HCT116 (cell line): ENCODE measurements at regions not wholly inside any gene's neighbourhood (a gene's known extent, or its start where the extent isn't known, plus 50 kb on each side); places are given as distances from the start of the nearest gene placed in this dataset.

Source experiments
- ATAC-seq: fragments of 200-7000 bp; cut with Tn5 transposase; 2 replicates; pipeline ENCODE4 v1.9.1; 2020; ENCODE audit warnings: mild to moderate bottlenecking, moderate library complexity
- BruUV-seq: library from RNA; stranded (reverse); fragments of 400-500 nt; replicated peaks from 2 replicates; lab custom pipeline; 2021; lab: Mats Ljungman, UMichigan
- CTCF ChIA-PET: fragments of 300-600 bp; sonication (Branson Sonifier 250); formaldehyde crosslinking; loops from one replicate; lab custom pipeline; 2021; ENCODE audit warnings: antibody characterized with exemption; lab: Charles Lee
- POLR2A ChIA-PET: fragments of 300-600, 350-600 bp; sonication (Branson Sonifier 250); formaldehyde crosslinking; loops from one replicate; lab custom pipeline; 2021; ENCODE audit warnings: antibody characterized with exemption; lab: Charles Lee
- RAD21 ChIA-PET, 2 experiments: fragments of 300-600 bp; sonication (Branson Sonifier 250); formaldehyde crosslinking; loops; one replicate each; lab custom pipeline; 2023; ENCODE audit warnings: low total read pairs in 2 of 2; ENCODE audit not compliant: uncharacterized antibody in 2 of 2, unreplicated experiment in 2 of 2, low non-redundant PET in 1 of 2; lab: Charles Lee
- DNase-seq: peaks from one replicate; pipeline ENCODE4 v3.0.0-alpha.2; 2010; ENCODE audit warnings: low read depth, low spot score
- H2AFZ ChIP-seq: fragments of 200-600 bp; shearing (Covaris generic), sonication (generic); 2 replicates; pipeline ENCODE4 v1.6.1; 2017; ENCODE audit warnings: low read depth, mixed run types, mixed read lengths, antibody characterized with exemption, low read length; ENCODE audit not compliant: poor library complexity, severe bottlenecking
- H3K27ac ChIP-seq: 2 replicates; pipeline ENCODE4 v1.5.1; 2012; ENCODE audit warnings: low read depth, low read length
- H3K27me3 ChIP-seq: fragments of 200-600 bp; sonication (generic); 2 replicates; pipeline ENCODE4 v1.6.1; 2016; ENCODE audit warnings: mixed run types, low read length, mixed read lengths; ENCODE audit not compliant: insufficient read depth
- H3K36me3 ChIP-seq, 2 experiments: fragments of 200-500 bp in 1 of 2; fragments of 200-600 bp in 1 of 2; sonication (Bioruptor generic) in 1 of 2; sonication (generic) in 1 of 2; 2 replicates each; pipeline versions ENCODE4 v1.5.1 to v1.6.1; 2014 to 2016; ENCODE audit warnings: low read length in 2 of 2, inconsistent platforms in 1 of 2, mixed read lengths in 1 of 2, mixed run types in 1 of 2; ENCODE audit not compliant: insufficient read depth in 2 of 2, control insufficient read depth in 1 of 2
- H3K4me1 ChIP-seq, 2 experiments: fragments of 200-600 bp in 1 of 2; sonication (generic) in 1 of 2; 2 replicates each; pipeline versions ENCODE4 v1.5.1 to v1.6.1; 2012 to 2017; ENCODE audit warnings: low read length in 2 of 2, inconsistent platforms in 1 of 2, mild to moderate bottlenecking in 1 of 2, mixed read lengths in 1 of 2, mixed run types in 1 of 2, moderate library complexity in 1 of 2; ENCODE audit not compliant: insufficient read depth in 2 of 2, control insufficient read depth in 1 of 2
- H3K4me2 ChIP-seq: fragments of 200-600 bp; sonication (generic); 2 replicates; pipeline ENCODE4 v1.6.1; 2017; ENCODE audit warnings: mixed run types, low read length, mixed read lengths
- H3K4me3 ChIP-seq, 2 experiments: fragments of 200-600 bp in 1 of 2; sonication (generic) in 1 of 2; replicated peaks in 1 of 2; 2 replicates each; pipeline ENCODE4 v1.5.1; 2011 to 2016; ENCODE audit warnings: low read length in 2 of 2, control low read depth in 1 of 2, low read depth in 1 of 2, mild to moderate bottlenecking in 1 of 2, mixed read lengths in 1 of 2, mixed run types in 1 of 2
- H3K79me2 ChIP-seq: fragments of 200-600 bp; sonication (generic); 2 replicates; pipeline ENCODE4 v1.6.1; 2017; ENCODE audit warnings: mild to moderate bottlenecking, mixed run types, low read length, moderate library complexity, mixed read lengths; ENCODE audit not compliant: insufficient read depth
- H3K9ac ChIP-seq: fragments of 200-600 bp; sonication (generic); 2 replicates; pipeline ENCODE4 v1.6.1; 2016; ENCODE audit warnings: low read length, mixed read lengths
- H3K9me2 ChIP-seq: fragments of 200-600 bp; sonication (generic), shearing (Covaris generic); 2 replicates; pipeline ENCODE4 v1.6.1; 2017; ENCODE audit warnings: mixed run types, mild to moderate bottlenecking, moderate library complexity; ENCODE audit not compliant: insufficient read depth
- H3K9me3 ChIP-seq, 2 experiments: fragments of 200-500 bp in 1 of 2; fragments of 200-600 bp in 1 of 2; sonication (Bioruptor generic) in 1 of 2; sonication (generic) in 1 of 2; 2 replicates each; pipeline ENCODE4 v1.6.1; 2014 to 2017; ENCODE audit warnings: low read length in 2 of 2, mixed read lengths in 2 of 2, inconsistent platforms in 1 of 2, low read depth in 1 of 2, mild to moderate bottlenecking in 1 of 2, mixed run types in 1 of 2, moderate library complexity in 1 of 2; ENCODE audit not compliant: control insufficient read depth in 1 of 2, insufficient read depth in 1 of 2
- H4K20me1 ChIP-seq: fragments of 200-600 bp; sonication (generic), shearing (Covaris generic); 2 replicates; pipeline ENCODE4 v1.6.1; 2017; ENCODE audit warnings: mixed run types, mild to moderate bottlenecking, moderate library complexity; ENCODE audit not compliant: insufficient read depth
- ATF3 ChIP-seq: IDR thresholded peaks from 2 replicates; pipeline ENCODE4 v1.6.1; 2012
- CBX3 ChIP-seq: IDR thresholded peaks from 2 replicates; pipeline ENCODE4 v1.6.1; 2012; ENCODE audit warnings: low read depth
- ELF1 ChIP-seq: IDR thresholded peaks from 2 replicates; pipeline ENCODE4 v1.6.1; 2012; ENCODE audit warnings: low read depth, borderline replicate concordance
- EZH2 ChIP-seq: fragments of 200-600 bp; sonication (generic); IDR thresholded peaks from 2 replicates; pipeline ENCODE4 v1.6.1; 2017; ENCODE audit warnings: antibody characterized with exemption, mixed run types
- EZH2phosphoT487 ChIP-seq: fragments of 200-600 bp; IDR thresholded peaks from 2 replicates; pipeline ENCODE4 v1.6.1; 2018; ENCODE audit warnings: antibody characterized with exemption, borderline replicate concordance
- FOSL1 ChIP-seq: IDR thresholded peaks from 2 replicates; pipeline ENCODE4 v1.6.1; 2012; ENCODE audit warnings: low read depth
- JUND ChIP-seq: IDR thresholded peaks from 2 replicates; pipeline ENCODE4 v1.6.1; 2012
- POLR2A ChIP-seq: IDR thresholded peaks from 2 replicates; pipeline ENCODE4 v1.7.0; 2011; ENCODE audit warnings: borderline replicate concordance; ENCODE audit not compliant: insufficient read depth, insufficient read length; ENCODE audit errors: extremely low read depth
- POLR2AphosphoS5 ChIP-seq: IDR thresholded peaks from 2 replicates; pipeline ENCODE4 v1.6.1; 2011; ENCODE audit warnings: mild to moderate bottlenecking, low read depth, low read length, moderate library complexity
- RAD21 ChIP-seq: IDR thresholded peaks from 2 replicates; pipeline ENCODE4 v1.6.1; 2012; ENCODE audit warnings: low read depth, mild to moderate bottlenecking
- REST ChIP-seq: IDR thresholded peaks from 2 replicates; pipeline ENCODE4 v1.6.1; 2012; ENCODE audit warnings: low read depth
- SP1 ChIP-seq: IDR thresholded peaks from 2 replicates; pipeline ENCODE4 v1.6.1; 2012; ENCODE audit warnings: low read depth
- TCF7L2 ChIP-seq: IDR thresholded peaks from 2 replicates; pipeline ENCODE4 v1.7.0; 2011; ENCODE audit warnings: borderline replicate concordance, inconsistent platforms; ENCODE audit not compliant: insufficient read depth, insufficient read length; ENCODE audit errors: extremely low read depth
- YY1 ChIP-seq: IDR thresholded peaks from 2 replicates; pipeline ENCODE4 v1.6.1; 2011; ENCODE audit warnings: low read length, low read depth, moderate library complexity, mild to moderate bottlenecking; ENCODE audit not compliant: insufficient replicate concordance; ENCODE audit errors: extremely low read depth
- ZFX ChIP-seq: fragments of 450-650 bp; IDR thresholded peaks from 2 replicates; pipeline ENCODE4 v1.6.1; 2017
- ZNF274 ChIP-seq: fragments of 200-500 bp; sonication (Bioruptor generic); IDR thresholded peaks from 2 replicates; pipeline ENCODE4 v1.6.1; 2014; ENCODE audit warnings: mild to moderate bottlenecking, low read depth, low read length, inconsistent platforms
- intact Hi-C: fragments of 100-400 bp; cut with micrococcal nuclease; formaldehyde crosslinking; loops from 2 replicates; pipeline ENCODE4 v1.10.0; 2022

- TF ChIP-seq JUND = no peak
- TF ChIP-seq POLR2AphosphoS5 = no peak
- TF ChIP-seq REST = no peak
- TF ChIP-seq YY1 = no peak
- TF ChIP-seq ATF3 = no peak
- TF ChIP-seq SP1 = no peak
- TF ChIP-seq, all 23 proteins: peak for 0
Measured at GRCh38 chr12:114473717-114474116, 67.8 kb upstream of the TBX5 start (continued).

GRCh38 chr12:114473018-114473417 lies 67.1 kb upstream of the TBX5 start:
- ChIA-PET RAD21 (no interaction called here), CTCF (no interaction called here), POLR2A (no interaction called here)
- Histone ChIP-seq H3K79me2 (no peaks in the 10 kb centered on the region), H2AFZ (no peak overlapping the region), H3K9ac (no peak overlapping the region), H3K4me1 (no peaks in the 10 kb centered on the region), H3K9me2 (no peaks in the 10 kb centered on the region), H3K27me3 (peaks cover 59% of the 10 kb centered on the region), H4K20me1 (no peaks in the 10 kb centered on the region), H3K9me3 (no peaks in the 10 kb centered on the region), H3K4me2 (no peak overlapping the region), H3K4me3 (no peak overlapping the region), H3K36me3 (no peaks in the 10 kb centered on the region), H3K27ac (no peak overlapping the region)
- intact Hi-C loops = loop anchor here (10.0 kb wide), 1 partner anchor 118 kb away; no protein-coding TSS in a partner anchor
- ATAC-seq (no peak), DNase-seq (no peak)
- no TSS peak for BruUV-seq
- TF ChIP-seq RAD21 (no peak), REST (no peak), POLR2AphosphoS5 (no peak), ELF1 (no peak), ATF3 (no peak), CBX3 (no peak), EZH2 (no peak), POLR2A (no peak), ZNF274 (no peak), TCF7L2 (no peak), JUND (no peak), ZFX (no peak), EZH2phosphoT487 (no peak), FOSL1 (no peak), YY1 (no peak), SP1 (no peak)
